Skin of body (tissue), 1 donor: ENCODE measurements at regions not wholly inside any gene's neighbourhood (a gene's known extent, or its start where the extent isn't known, plus 50 kb on each side); places are given as distances from the start of the nearest gene placed in this dataset.
"Not testable (repeated sequence)": the region's sequence is repeated elsewhere in the genome, so short reads cannot be mapped to it uniquely, and the experiment has no call there.

ENCODE experiments used
- DNase-seq: peaks from one replicate; lab custom pipeline; 2025; lab: John Stamatoyannopoulos, UW

GRCh38 chr18:1480309-1480708 is 575.6 kb downstream of the ADCYAP1 start:
- no peak for DNase-seq

GRCh38 chr18:1481577-1481976 is 576.9 kb downstream of the ADCYAP1 start:
- no peak for DNase-seq

GRCh38 chr18:1483385-1483784 is 578.7 kb downstream of the ADCYAP1 start:
- DNase-seq = peak; percentile 28

- DNase-seq = no peak
Observed at GRCh38 chr18:1487457-1487856, 582.8 kb downstream of the ADCYAP1 start.

GRCh38 chr18:1488394-1488793 is 583.7 kb downstream of the ADCYAP1 start:
- no peak for DNase-seq

GRCh38 chr18:1488957-1489356 is 584.3 kb downstream of the ADCYAP1 start:
- DNase-seq = no peak

- no peak for DNase-seq
Observed at GRCh38 chr18:1495387-1495786, 590.7 kb downstream of the ADCYAP1 start.

- DNase-seq = no peak
Observed at GRCh38 chr18:1496096-1496495, 591.4 kb downstream of the ADCYAP1 start.

- peak; percentile 6 for DNase-seq
Observed at GRCh38 chr18:1498216-1498615, 593.5 kb downstream of the ADCYAP1 start.

GRCh38 chr18:1499265-1499664 is 594.6 kb downstream of the ADCYAP1 start:
- no peak for DNase-seq

- DNase-seq = no peak
Observed at GRCh38 chr18:1503847-1504246, 599.2 kb downstream of the ADCYAP1 start.

GRCh38 chr18:1505856-1506255 is 601.2 kb downstream of the ADCYAP1 start:
- no peak for DNase-seq

GRCh38 chr18:1510542-1511179 is 606.0 kb downstream of the ADCYAP1 start:
- no peak for DNase-seq

GRCh38 chr18:1511619-1512311 is 607.1 kb downstream of the ADCYAP1 start:
- DNase-seq = no peak

GRCh38 chr18:1513519-1513918 is 608.8 kb downstream of the ADCYAP1 start:
- no peak for DNase-seq

GRCh38 chr18:1521588-1522248 is 617.0 kb downstream of the ADCYAP1 start:
- DNase-seq = not testable (repeated sequence)

- no peak for DNase-seq
Observed at GRCh38 chr18:1522249-1522615, 617.6 kb downstream of the ADCYAP1 start.

- DNase-seq = no peak
Observed at GRCh38 chr18:1526991-1527390, 622.3 kb downstream of the ADCYAP1 start.

GRCh38 chr18:1527805-1528204 is 623.1 kb downstream of the ADCYAP1 start:
- DNase-seq = no peak

GRCh38 chr18:1528447-1528846 is 623.8 kb downstream of the ADCYAP1 start:
- DNase-seq = no peak

GRCh38 chr18:1528964-1529509 is 624.4 kb downstream of the ADCYAP1 start:
- no peak for DNase-seq

GRCh38 chr18:1530650-1531049 is 626.0 kb downstream of the ADCYAP1 start:
- DNase-seq = no peak

GRCh38 chr18:1539276-1539675 is 634.6 kb downstream of the ADCYAP1 start:
- DNase-seq = no peak
